HG03064 (cell line): ENCODE measurements at regions not wholly inside any gene's neighbourhood (a gene's known extent, or its start where the extent isn't known, plus 50 kb on each side); places are given as distances from the start of the nearest gene placed in this dataset.

Source experiments
- ATAC-seq: cut with Tn5 transposase; IDR thresholded peaks from one replicate; pipeline ENCODE4 v1.9.1; 2021; ENCODE audit warnings: low read depth; ENCODE audit not compliant: unreplicated experiment

- ATAC-seq, result no peak
These were observed 148.8 kb upstream of the HS6ST1 start for GRCh38 chr2:128467321-128467969.

GRCh38 chr2:128468186-128468920 is 149.7 kb upstream of the HS6ST1 start:
- ATAC-seq, result no peak

GRCh38 chr2:128469203-128469602 is 150.5 kb upstream of the HS6ST1 start:
- ATAC-seq, result no peak

GRCh38 chr2:128469875-128470274 is 151.2 kb upstream of the HS6ST1 start:
- ATAC-seq, result no peak

- ATAC-seq, result peak; percentile 35
These were observed 154.1 kb upstream of the HS6ST1 start for GRCh38 chr2:128472789-128473174.

GRCh38 chr2:128473175-128474035 is 154.7 kb upstream of the HS6ST1 start:
- ATAC-seq, result peak; percentile 80

GRCh38 chr2:128474036-128474955 is 155.6 kb upstream of the HS6ST1 start:
- ATAC-seq, result no peak

GRCh38 chr2:128474962-128475361 is 156.3 kb upstream of the HS6ST1 start:
- no peak for ATAC-seq

GRCh38 chr2:128475427-128476211 is 157.0 kb upstream of the HS6ST1 start:
- ATAC-seq, result no peak

- no peak for ATAC-seq
These were observed 158.6 kb upstream of the HS6ST1 start for GRCh38 chr2:128477026-128477820.

GRCh38 chr2:128477891-128478290 is 159.2 kb upstream of the HS6ST1 start:
- no peak for ATAC-seq

- ATAC-seq, result no peak
These were observed 167.3 kb upstream of the HS6ST1 start for GRCh38 chr2:128485761-128486639.

GRCh38 chr2:128486640-128487375 is 168.1 kb upstream of the HS6ST1 start:
- no peak for ATAC-seq

- ATAC-seq, result no peak
These were observed 169.2 kb upstream of the HS6ST1 start for GRCh38 chr2:128487650-128488387.

GRCh38 chr2:128488434-128488833 is 169.8 kb upstream of the HS6ST1 start:
- no peak for ATAC-seq

- no peak for ATAC-seq
These were observed 171.0 kb upstream of the HS6ST1 start for GRCh38 chr2:128489526-128490273.
